ENCODE measurements at regions not wholly inside any gene's neighbourhood (a gene's known extent, or its start where the extent isn't known, plus 50 kb on each side); places are given as distances from the start of the nearest gene placed in this dataset.

- Histone ChIP-seq H3K9me3 (ENCODE audit: insufficient read depth, low read depth, low read length) (no peaks in the 10 kb centered on the region), H3K4me1 (ENCODE audit: insufficient read depth, low read length) (peaks cover 12% of the 10 kb centered on the region), H3K27me3 (ENCODE audit: insufficient read depth, low read length) (no peaks in the 10 kb centered on the region), H3K9ac (ENCODE audit: low read length) (no peak overlapping the region), H4K20me1 (ENCODE audit: insufficient read depth, low read length) (no peaks in the 10 kb centered on the region), H3K4me3 (ENCODE audit: insufficient read depth, low read depth, low read length) (no peak overlapping the region), H3K27ac (ENCODE audit: low read depth, low read length) (no peak overlapping the region), H3K36me3 (ENCODE audit: insufficient read depth, low read length) (no peaks in the 10 kb centered on the region), H3K4me2 (ENCODE audit: low read length) (no peak overlapping the region), H2AFZ (ENCODE audit: low read depth, low read length) (no peak overlapping the region), H3K79me2 (ENCODE audit: insufficient read depth, low read length) (no peaks in the 10 kb centered on the region)
- Mint-ChIP-seq H3K27me3 (ENCODE audit: low read depth, unreplicated experiment) (peaks cover 40% of the 10 kb centered on the region), H3K36me3 (ENCODE audit: low read depth, unreplicated experiment) (no peaks in the 10 kb centered on the region), H3K27ac (ENCODE audit: unreplicated experiment) (no peak overlapping the region), H3K9me3 (ENCODE audit: unreplicated experiment) (peaks cover 1% of the 10 kb centered on the region), H3K4me3 (ENCODE audit: unreplicated experiment) (no peak overlapping the region), H3K4me1 (ENCODE audit: low read depth, unreplicated experiment) (peaks cover 12% of the 10 kb centered on the region)
- TF ChIP-seq, protein P1, sequence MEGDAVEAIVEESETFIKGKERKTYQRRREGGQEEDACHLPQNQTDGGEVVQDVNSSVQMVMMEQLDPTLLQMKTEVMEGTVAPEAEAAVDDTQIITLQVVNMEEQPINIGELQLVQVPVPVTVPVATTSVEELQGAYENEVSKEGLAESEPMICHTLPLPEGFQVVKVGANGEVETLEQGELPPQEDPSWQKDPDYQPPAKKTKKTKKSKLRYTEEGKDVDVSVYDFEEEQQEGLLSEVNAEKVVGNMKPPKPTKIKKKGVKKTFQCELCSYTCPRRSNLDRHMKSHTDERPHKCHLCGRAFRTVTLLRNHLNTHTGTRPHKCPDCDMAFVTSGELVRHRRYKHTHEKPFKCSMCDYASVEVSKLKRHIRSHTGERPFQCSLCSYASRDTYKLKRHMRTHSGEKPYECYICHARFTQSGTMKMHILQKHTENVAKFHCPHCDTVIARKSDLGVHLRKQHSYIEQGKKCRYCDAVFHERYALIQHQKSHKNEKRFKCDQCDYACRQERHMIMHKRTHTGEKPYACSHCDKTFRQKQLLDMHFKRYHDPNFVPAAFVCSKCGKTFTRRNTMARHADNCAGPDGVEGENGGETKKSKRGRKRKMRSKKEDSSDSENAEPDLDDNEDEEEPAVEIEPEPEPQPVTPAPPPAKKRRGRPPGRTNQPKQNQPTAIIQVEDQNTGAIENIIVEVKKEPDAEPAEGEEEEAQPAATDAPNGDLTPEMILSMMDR (IDR thresholded peaks at IDR 0.05; ENCODE audit: insufficient read depth, low read depth, low read length) = no peak
- no peak for TF ChIP-seq EZH2 (IDR thresholded peaks at IDR 0.05; ENCODE audit: insufficient read depth, low read length)
- DNase-seq (ENCODE audit: low read depth) (no peak), FAIRE-seq (no peak)
Observed at GRCh38 chr15:66631616-66632263, 65.9 kb upstream of the LCTL start.

GRCh38 chr15:66633041-66633937 lies 67.5 kb upstream of the LCTL start:
- no peaks in the 10 kb centered on the region for H3K27me3 ChIP-seq (ENCODE audit: insufficient read depth, low read length)
- FAIRE-seq (no peak), DNase-seq (ENCODE audit: low read depth) (no peak)
- no peak for TF ChIP-seq EZH2 (IDR thresholded peaks at IDR 0.05; ENCODE audit: insufficient read depth, low read length)
- TF ChIP-seq, protein P1 (IDR thresholded peaks at IDR 0.05; ENCODE audit: insufficient read depth, low read depth, low read length) = no peak
- H3K4me2 ChIP-seq (ENCODE audit: low read length) = no peak overlapping the region
- peaks cover 12% of the 10 kb centered on the region for H3K4me1 ChIP-seq (ENCODE audit: insufficient read depth, low read length)
- Mint-ChIP-seq H3K27ac (ENCODE audit: unreplicated experiment) (no peak overlapping the region), H3K9me3 (ENCODE audit: unreplicated experiment) (peaks cover 1% of the 10 kb centered on the region), H3K27me3 (ENCODE audit: low read depth, unreplicated experiment) (peaks cover 38% of the 10 kb centered on the region), H3K4me1 (ENCODE audit: low read depth, unreplicated experiment) (peaks cover 12% of the 10 kb centered on the region), H3K4me3 (ENCODE audit: unreplicated experiment) (no peak overlapping the region), H3K36me3 (ENCODE audit: low read depth, unreplicated experiment) (no peaks in the 10 kb centered on the region)
- no peak overlapping the region for H3K4me3 ChIP-seq (ENCODE audit: insufficient read depth, low read depth, low read length)
- no peak overlapping the region for H2AFZ ChIP-seq (ENCODE audit: low read depth, low read length)
- no peaks in the 10 kb centered on the region for H3K79me2 ChIP-seq (ENCODE audit: insufficient read depth, low read length)
- H3K36me3 ChIP-seq (ENCODE audit: insufficient read depth, low read length) = no peaks in the 10 kb centered on the region
- no peaks in the 10 kb centered on the region for H3K9me3 ChIP-seq (ENCODE audit: insufficient read depth, low read depth, low read length)
- H3K9ac ChIP-seq (ENCODE audit: low read length) = no peak overlapping the region
- H4K20me1 ChIP-seq (ENCODE audit: insufficient read depth, low read length) = no peaks in the 10 kb centered on the region
- no peak overlapping the region for H3K27ac ChIP-seq (ENCODE audit: low read depth, low read length)

GRCh38 chr15:66633938-66634250 lies 68.1 kb upstream of the LCTL start:
- no peak overlapping the region for H3K27ac ChIP-seq (ENCODE audit: low read depth, low read length)
- H2AFZ ChIP-seq (ENCODE audit: low read depth, low read length) = no peak overlapping the region
- no peaks in the 10 kb centered on the region for H3K36me3 Mint-ChIP-seq (ENCODE audit: low read depth, unreplicated experiment)
- no peak overlapping the region for H3K4me3 ChIP-seq (ENCODE audit: insufficient read depth, low read depth, low read length)
- H3K9me3 ChIP-seq (ENCODE audit: insufficient read depth, low read depth, low read length) = no peaks in the 10 kb centered on the region
- peaks cover 33% of the 10 kb centered on the region for H3K27me3 Mint-ChIP-seq (ENCODE audit: low read depth, unreplicated experiment)
- H3K9ac ChIP-seq (ENCODE audit: low read length) = no peak overlapping the region
- peaks cover 1% of the 10 kb centered on the region for H3K9me3 Mint-ChIP-seq (ENCODE audit: unreplicated experiment)
- no peaks in the 10 kb centered on the region for H3K36me3 ChIP-seq (ENCODE audit: insufficient read depth, low read length)
- DNase-seq (ENCODE audit: low read depth) = no peak
- no peak overlapping the region for H3K4me3 Mint-ChIP-seq (ENCODE audit: unreplicated experiment)
- no peak overlapping the region for H3K4me2 ChIP-seq (ENCODE audit: low read length)
- H3K4me1 ChIP-seq (ENCODE audit: insufficient read depth, low read length) = peaks cover 12% of the 10 kb centered on the region
- no peak overlapping the region for H3K27ac Mint-ChIP-seq (ENCODE audit: unreplicated experiment)
- no peaks in the 10 kb centered on the region for H3K27me3 ChIP-seq (ENCODE audit: insufficient read depth, low read length)
- no peak for FAIRE-seq
- TF ChIP-seq, protein P1 (IDR thresholded peaks at IDR 0.05; ENCODE audit: insufficient read depth, low read depth, low read length) = no peak
- TF ChIP-seq EZH2 (IDR thresholded peaks at IDR 0.05; ENCODE audit: insufficient read depth, low read length) = no peak
- H3K4me1 Mint-ChIP-seq (ENCODE audit: low read depth, unreplicated experiment) = peaks cover 12% of the 10 kb centered on the region
- no peaks in the 10 kb centered on the region for H4K20me1 ChIP-seq (ENCODE audit: insufficient read depth, low read length)
- no peaks in the 10 kb centered on the region for H3K79me2 ChIP-seq (ENCODE audit: insufficient read depth, low read length)

Measured in astrocyte (in vitro differentiated cells and primary cell).